Coronary artery (tissue), 2 donors: ENCODE measurements at regions not wholly inside any gene's neighbourhood (a gene's known extent, or its start where the extent isn't known, plus 50 kb on each side); places are given as distances from the start of the nearest gene placed in this dataset.

Source experiments
- DNase-seq: peaks from one replicate; pipeline ENCODE4 v3.0.0-alpha.2; 2017; ENCODE audit warnings: low spot score
- H3K27ac ChIP-seq, 2 donors: fragments of 200-600 bp; sonication (generic); one replicate each; pipeline ENCODE4 v1.5.1; 2016 to 2019
- H3K4me3 ChIP-seq: fragments of 200-600 bp; sonication (generic); 2 replicates; pipeline ENCODE4 v1.5.1; 2016; ENCODE audit warnings: mild to moderate bottlenecking, moderate library complexity
- CTCF ChIP-seq: fragments of 200-600 bp; sonication (generic); IDR thresholded peaks from one replicate; pipeline ENCODE4 v1.5.1; 2019; ENCODE audit warnings: antibody characterized with exemption

GRCh38 chr6:9554323-9554722 lies 860.6 kb downstream of the TFAP2A start:
- no peak for DNase-seq
- H3K4me3 ChIP-seq: no peak overlapping the region
- no peak for TF ChIP-seq CTCF
- no peak overlapping the region for H3K27ac ChIP-seq

GRCh38 chr6:9553002-9553401 lies 861.9 kb downstream of the TFAP2A start:
- DNase-seq: no peak
- H3K4me3 ChIP-seq: no peak overlapping the region
- no peak for TF ChIP-seq CTCF
- H3K27ac ChIP-seq: no peak overlapping the region

- DNase-seq: no peak
- no peak for TF ChIP-seq CTCF
- H3K4me3 ChIP-seq: no peak overlapping the region
- H3K27ac ChIP-seq: no peak overlapping the region
Observed at GRCh38 chr6:9543649-9544048, 871.2 kb downstream of the TFAP2A start.

GRCh38 chr6:9540534-9541126 lies 874.2 kb downstream of the TFAP2A start:
- TF ChIP-seq CTCF: no peak
- no peak for DNase-seq
- H3K27ac ChIP-seq: no peak overlapping the region
- H3K4me3 ChIP-seq: no peak overlapping the region

- Histone ChIP-seq H3K27ac (no peak overlapping the region), H3K4me3 (no peak overlapping the region)
- no peak for DNase-seq
- TF ChIP-seq CTCF: no peak
Observed at GRCh38 chr6:9540126-9540525, 874.7 kb downstream of the TFAP2A start.

- Histone ChIP-seq H3K4me3 (no peak overlapping the region), H3K27ac (no peak overlapping the region)
- TF ChIP-seq CTCF: no peak
- no peak for DNase-seq
Observed at GRCh38 chr6:9539231-9539755, 875.6 kb downstream of the TFAP2A start.

- TF ChIP-seq CTCF: no peak
- DNase-seq: no peak
- Histone ChIP-seq H3K4me3 (no peak overlapping the region), H3K27ac (no peak overlapping the region)
Observed at GRCh38 chr6:9537381-9537780, 877.5 kb downstream of the TFAP2A start.
